Liver (tissue), 8 donors: ENCODE measurements at regions not wholly inside any gene's neighbourhood (a gene's known extent, or its start where the extent isn't known, plus 50 kb on each side); places are given as distances from the start of the nearest gene placed in this dataset.

Experiments
- DNase-seq: peaks from one replicate; pipeline ENCODE4 v3.0.0-alpha.2; 2017; ENCODE audit warnings: low spot score
- H3K27ac ChIP-seq, 2 donors: one replicate each; pipeline ENCODE4 v1.7.0; 2013; ENCODE audit warnings: inconsistent platforms in 2 of 2, low read length in 2 of 2, control low read depth in 1 of 2, low read depth in 1 of 2, mild to moderate bottlenecking in 1 of 2
- H3K27me3 ChIP-seq, 4 donors: one replicate each; pipeline versions ENCODE4 v1.6.1 to v1.7.0; 2013; ENCODE audit warnings: low read length in 3 of 4, inconsistent platforms in 1 of 4, mild to moderate bottlenecking in 1 of 4, moderate library complexity in 1 of 4; ENCODE audit not compliant: control insufficient read depth in 4 of 4, insufficient read depth in 4 of 4
- H3K36me3 ChIP-seq, 4 donors: one replicate each; pipeline versions ENCODE4 v1.6.1 to v1.7.0; 2013; ENCODE audit warnings: low read length in 3 of 4, mild to moderate bottlenecking in 3 of 4, low read depth in 1 of 4, moderate library complexity in 1 of 4; ENCODE audit not compliant: control insufficient read depth in 4 of 4, insufficient read depth in 3 of 4
- H3K4me1 ChIP-seq, 4 donors: one replicate each; pipeline versions ENCODE4 v1.6.1 to v1.7.0; 2013; ENCODE audit warnings: low read length in 3 of 4, mild to moderate bottlenecking in 3 of 4, moderate library complexity in 1 of 4; ENCODE audit not compliant: control insufficient read depth in 4 of 4, insufficient read depth in 4 of 4
- H3K4me3 ChIP-seq, 3 donors: one replicate each; pipeline versions ENCODE4 v1.6.1 to v1.7.0; 2013; ENCODE audit warnings: low read length in 3 of 3, control low read depth in 1 of 3, low read depth in 1 of 3, mild to moderate bottlenecking in 1 of 3
- H3K9ac ChIP-seq, 2 donors: one replicate each; pipeline ENCODE4 v1.7.0; 2013; ENCODE audit warnings: low read length in 2 of 2, mild to moderate bottlenecking in 2 of 2, moderate library complexity in 2 of 2, control low read depth in 1 of 2, low read depth in 1 of 2
- H3K9me3 ChIP-seq, 4 donors: one replicate each; pipeline versions ENCODE4 v1.6.1 to v1.7.0; 2013; ENCODE audit warnings: low read length in 3 of 4; ENCODE audit not compliant: control insufficient read depth in 4 of 4
- EGR1 ChIP-seq, 2 donors: IDR thresholded peaks; 2 replicates each; pipeline ENCODE4 v1.6.1; 2016 to 2018; ENCODE audit warnings: antibody characterized with exemption in 2 of 2, low read depth in 2 of 2
- FOXA1 ChIP-seq: IDR thresholded peaks from 2 replicates; pipeline ENCODE4 v1.6.1; 2016; ENCODE audit warnings: antibody characterized with exemption
- FOXA2 ChIP-seq: IDR thresholded peaks from 2 replicates; pipeline ENCODE4 v1.6.1; 2016; ENCODE audit warnings: antibody characterized with exemption
- HNF4A ChIP-seq, 2 donors: conservative IDR thresholded peaks; 2 replicates each; pipeline ENCODE4 v1.6.1; 2016; ENCODE audit warnings: antibody characterized with exemption in 2 of 2, mild to moderate bottlenecking in 2 of 2
- HNF4G ChIP-seq: IDR thresholded peaks from 2 replicates; pipeline ENCODE4 v1.6.1; 2016; ENCODE audit warnings: antibody characterized with exemption
- JUND ChIP-seq, 2 donors: IDR thresholded peaks; 2 replicates each; pipeline ENCODE4 v1.6.1; 2016; ENCODE audit warnings: antibody characterized with exemption in 2 of 2
- MAX ChIP-seq: IDR thresholded peaks from 2 replicates; pipeline ENCODE4 v1.6.1; 2016; ENCODE audit warnings: antibody characterized with exemption
- NR2F2 ChIP-seq: IDR thresholded peaks from 2 replicates; pipeline ENCODE4 v1.6.1; 2016; ENCODE audit warnings: antibody characterized with exemption
- RAD21 ChIP-seq, 2 donors: IDR thresholded peaks; 2 replicates each; pipeline ENCODE4 v1.6.1; 2016; ENCODE audit warnings: antibody characterized with exemption in 2 of 2, mild to moderate bottlenecking in 2 of 2
- REST ChIP-seq: IDR thresholded peaks from 2 replicates; pipeline ENCODE4 v1.6.1; 2016; ENCODE audit warnings: antibody characterized with exemption, mild to moderate bottlenecking
- RXRA ChIP-seq, 2 donors: IDR thresholded peaks; 2 replicates each; pipeline ENCODE4 v1.6.1; 2017 to 2018; ENCODE audit warnings: antibody characterized with exemption in 2 of 2, mild to moderate bottlenecking in 1 of 2
- SP1 ChIP-seq: IDR thresholded peaks from 2 replicates; pipeline ENCODE4 v1.6.1; 2018; ENCODE audit warnings: antibody characterized with exemption, mild to moderate bottlenecking
- TAF1 ChIP-seq: conservative IDR thresholded peaks from 2 replicates; pipeline ENCODE4 v1.6.1; 2016; ENCODE audit warnings: antibody characterized with exemption, mild to moderate bottlenecking
- YY1 ChIP-seq: IDR thresholded peaks from 2 replicates; pipeline ENCODE4 v1.6.1; 2016; ENCODE audit warnings: antibody characterized with exemption, mild to moderate bottlenecking
- WGBS: extraction: QIAGEN DNeasy Blood & Tissue Kit; methylation state at CpG from one replicate; pipeline ENCODE4 v1.1.7; 2013; 5-methylcytosine and 5-hydroxymethylcytosine counted together
- TF ChIP-seq, protein P1 (sequence below): IDR thresholded peaks from 2 replicates; pipeline ENCODE4 v1.6.1; 2016; ENCODE audit warnings: antibody characterized with exemption
- TF ChIP-seq, protein P2 (sequence below): IDR thresholded peaks from 2 replicates; pipeline ENCODE4 v1.6.1; 2016; ENCODE audit warnings: antibody characterized with exemption
- TF ChIP-seq, protein P3 (sequence below): fragments of 150-350 bp; IDR thresholded peaks from 2 replicates; pipeline ENCODE4 v1.5.1; 2017; ENCODE audit warnings: improper control_type of control experiment, low read depth, low read length; ENCODE audit not compliant: missing input control
- donor health status: healthy.
- donor health status: healthy.
- donor health status: healthy.
- donor health status: healthy.
- donor health status: healthy.

DNA sequence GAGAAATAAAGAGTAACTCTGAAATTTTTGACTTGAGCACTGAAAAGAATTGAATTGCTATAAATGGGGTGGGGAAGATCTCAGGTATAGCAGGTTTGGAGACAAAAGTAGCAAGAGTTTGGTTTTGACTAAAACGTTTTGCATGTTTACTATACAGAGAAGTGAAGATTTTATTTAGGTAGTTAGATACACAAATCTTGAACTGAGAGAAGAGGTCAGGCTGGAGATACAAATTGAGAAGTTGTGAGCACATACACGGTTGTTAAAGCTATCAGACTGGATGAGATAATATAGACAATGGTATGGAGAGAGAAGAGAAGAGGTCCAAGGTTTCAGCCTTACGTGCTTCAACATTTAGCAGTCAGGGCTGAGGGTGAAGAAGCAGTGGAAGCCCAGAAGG lies 420.9 kb downstream of the FOXO1 start:
- TF ChIP-seq FOXA2: no peak
- no peak for TF ChIP-seq SP1
- TF ChIP-seq MAX: no peak
- no peak for TF ChIP-seq RAD21 (IDR thresholded peaks at IDR 0.05)
- no peak for TF ChIP-seq FOXA1
- TF ChIP-seq, protein P1, sequence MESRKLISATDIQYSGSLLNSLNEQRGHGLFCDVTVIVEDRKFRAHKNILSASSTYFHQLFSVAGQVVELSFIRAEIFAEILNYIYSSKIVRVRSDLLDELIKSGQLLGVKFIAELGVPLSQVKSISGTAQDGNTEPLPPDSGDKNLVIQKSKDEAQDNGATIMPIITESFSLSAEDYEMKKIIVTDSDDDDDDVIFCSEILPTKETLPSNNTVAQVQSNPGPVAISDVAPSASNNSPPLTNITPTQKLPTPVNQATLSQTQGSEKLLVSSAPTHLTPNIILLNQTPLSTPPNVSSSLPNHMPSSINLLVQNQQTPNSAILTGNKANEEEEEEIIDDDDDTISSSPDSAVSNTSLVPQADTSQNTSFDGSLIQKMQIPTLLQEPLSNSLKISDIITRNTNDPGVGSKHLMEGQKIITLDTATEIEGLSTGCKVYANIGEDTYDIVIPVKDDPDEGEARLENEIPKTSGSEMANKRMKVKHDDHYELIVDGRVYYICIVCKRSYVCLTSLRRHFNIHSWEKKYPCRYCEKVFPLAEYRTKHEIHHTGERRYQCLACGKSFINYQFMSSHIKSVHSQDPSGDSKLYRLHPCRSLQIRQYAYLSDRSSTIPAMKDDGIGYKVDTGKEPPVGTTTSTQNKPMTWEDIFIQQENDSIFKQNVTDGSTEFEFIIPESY: no peak
- TF ChIP-seq JUND (IDR thresholded peaks at IDR 0.05): no peak
- no peak for TF ChIP-seq RXRA (IDR thresholded peaks at IDR 0.05)
- TF ChIP-seq HNF4G: no peak
- H3K36me3 ChIP-seq: no peaks in the 10 kb centered on the region
- no peaks in the 10 kb centered on the region for H3K27me3 ChIP-seq
- no peak overlapping the region for H3K27ac ChIP-seq
- H3K9me3 ChIP-seq: peaks cover 0 to 1% (median 0%) of the 10 kb centered on the region in 4 donors
- no peak overlapping the region for H3K9ac ChIP-seq
- 46% methylated on average over 3 of the region's 3 CpGs for WGBS
- DNase-seq: no peak
- H3K4me3 ChIP-seq: no peak overlapping the region
- no peaks in the 10 kb centered on the region for H3K4me1 ChIP-seq

- DNase-seq: no peak
- peaks cover 0 to 1% (median 0%) of the 10 kb centered on the region in 4 donors for H3K9me3 ChIP-seq
- no peaks in the 10 kb centered on the region for H3K36me3 ChIP-seq
- H3K4me1 ChIP-seq: no peaks in the 10 kb centered on the region
- H3K4me3 ChIP-seq: no peak overlapping the region
- TF ChIP-seq TAF1: no peak
- no peak for TF ChIP-seq RAD21 (IDR thresholded peaks at IDR 0.05)
- TF ChIP-seq SP1: no peak
- TF ChIP-seq, protein P2, sequence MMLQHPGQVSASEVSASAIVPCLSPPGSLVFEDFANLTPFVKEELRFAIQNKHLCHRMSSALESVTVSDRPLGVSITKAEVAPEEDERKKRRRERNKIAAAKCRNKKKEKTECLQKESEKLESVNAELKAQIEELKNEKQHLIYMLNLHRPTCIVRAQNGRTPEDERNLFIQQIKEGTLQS: no peak
- no peak for TF ChIP-seq NR2F2
- TF ChIP-seq YY1: no peak
- TF ChIP-seq, protein P1: no peak
- no peak for TF ChIP-seq EGR1 (IDR thresholded peaks at IDR 0.05; ENCODE audit: low read depth in 2 of 2)
- no peak for TF ChIP-seq HNF4G
- TF ChIP-seq RXRA (IDR thresholded peaks at IDR 0.05): no peak
- TF ChIP-seq FOXA1: no peak
- TF ChIP-seq HNF4A (conservative IDR thresholded peaks at IDR 0.05): no peak
- no peak for TF ChIP-seq REST
- TF ChIP-seq, protein P3, sequence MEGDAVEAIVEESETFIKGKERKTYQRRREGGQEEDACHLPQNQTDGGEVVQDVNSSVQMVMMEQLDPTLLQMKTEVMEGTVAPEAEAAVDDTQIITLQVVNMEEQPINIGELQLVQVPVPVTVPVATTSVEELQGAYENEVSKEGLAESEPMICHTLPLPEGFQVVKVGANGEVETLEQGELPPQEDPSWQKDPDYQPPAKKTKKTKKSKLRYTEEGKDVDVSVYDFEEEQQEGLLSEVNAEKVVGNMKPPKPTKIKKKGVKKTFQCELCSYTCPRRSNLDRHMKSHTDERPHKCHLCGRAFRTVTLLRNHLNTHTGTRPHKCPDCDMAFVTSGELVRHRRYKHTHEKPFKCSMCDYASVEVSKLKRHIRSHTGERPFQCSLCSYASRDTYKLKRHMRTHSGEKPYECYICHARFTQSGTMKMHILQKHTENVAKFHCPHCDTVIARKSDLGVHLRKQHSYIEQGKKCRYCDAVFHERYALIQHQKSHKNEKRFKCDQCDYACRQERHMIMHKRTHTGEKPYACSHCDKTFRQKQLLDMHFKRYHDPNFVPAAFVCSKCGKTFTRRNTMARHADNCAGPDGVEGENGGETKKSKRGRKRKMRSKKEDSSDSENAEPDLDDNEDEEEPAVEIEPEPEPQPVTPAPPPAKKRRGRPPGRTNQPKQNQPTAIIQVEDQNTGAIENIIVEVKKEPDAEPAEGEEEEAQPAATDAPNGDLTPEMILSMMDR: no peak
- no peaks in the 10 kb centered on the region for H3K27me3 ChIP-seq
- no peak overlapping the region for H3K27ac ChIP-seq
- H3K9ac ChIP-seq: no peak overlapping the region
Measured at GRCh38 chr13:40247845-40248244, 418.6 kb downstream of the FOXO1 start.
